Esophagus squamous epithelium (tissue), 5 donors: ENCODE measurements at regions not wholly inside any gene's neighbourhood (a gene's known extent, or its start where the extent isn't known, plus 50 kb on each side); places are given as distances from the start of the nearest gene placed in this dataset.

Source experiments
- DNase-seq: peaks from one replicate; lab custom pipeline; 2025; lab: John Stamatoyannopoulos, UW
- H3K27ac ChIP-seq, 4 donors: fragments of 200-600 bp; sonication (generic); one replicate each; pipeline ENCODE4 v1.5.1; 2016 to 2019; ENCODE audit warnings: mild to moderate bottlenecking in 1 of 4
- H3K27me3 ChIP-seq, 4 donors: fragments of 200-600 bp; sonication (generic); 1 replicate in 3 of 4; 2 replicates in 1 of 4; pipeline versions ENCODE4 v1.5.1 to v1.6.0; 2017 to 2021; ENCODE audit warnings: antibody characterized with exemption in 1 of 4
- H3K36me3 ChIP-seq, 3 donors: fragments of 200-600 bp; sonication (generic); one replicate each; pipeline ENCODE4 v1.5.1; 2016 to 2019
- H3K4me1 ChIP-seq, 3 donors: fragments of 200-600 bp; sonication (generic); one replicate each; pipeline ENCODE4 v1.5.1; 2017 to 2019
- H3K4me3 ChIP-seq, 4 donors: fragments of 200-600 bp; sonication (generic); 1 replicate in 3 of 4; 2 replicates in 1 of 4; pipeline ENCODE4 v1.5.1; 2016 to 2019; ENCODE audit warnings: mild to moderate bottlenecking in 2 of 4, moderate library complexity in 1 of 4
- H3K9me3 ChIP-seq, 3 donors: fragments of 200-600 bp; sonication (generic); one replicate each; pipeline ENCODE4 v1.5.1; 2016 to 2019
- CTCF ChIP-seq, 6 experiments: fragments of 450-650 bp in 4 of 6; fragments of 200-600 bp in 2 of 6; sonication (generic) in 2 of 6; IDR thresholded peaks; one replicate each; pipeline ENCODE4 v1.5.1; 2016 to 2019; ENCODE audit warnings: antibody characterized with exemption in 6 of 6, mild to moderate bottlenecking in 4 of 6, moderate library complexity in 4 of 6
- POLR2A ChIP-seq, 4 donors: fragments of 450-650 bp; IDR thresholded peaks; one replicate each; pipeline ENCODE4 v1.6.1; 2017; ENCODE audit warnings: antibody characterized with exemption in 4 of 4, mild to moderate bottlenecking in 4 of 4, moderate library complexity in 3 of 4
- WGBS, 2 donors: methylation state at CpG; one replicate each; pipeline ENCODE4 v1.1.5; 2018; 5-methylcytosine and 5-hydroxymethylcytosine counted together
- intact Hi-C: fragments of 100-400 bp; cut with DNase I; formaldehyde crosslinking; loops from one replicate; pipeline ENCODE4 v1.15.0; 2022
- donor health status: DM: yes; HTN: yes; CAD: no.

- Histone ChIP-seq H3K27me3 (no peaks in the 10 kb centered on the region), H3K4me3 (no peak overlapping the region), H3K4me1 (no peaks in the 10 kb centered on the region), H3K27ac (no peak overlapping the region), H3K36me3 (no peaks in the 10 kb centered on the region), H3K9me3 (no peaks in the 10 kb centered on the region)
- no peak for DNase-seq
- TF ChIP-seq CTCF (IDR thresholded peaks at IDR 0.05) (no peak), POLR2A (IDR thresholded peaks at IDR 0.05) (no peak)
- intact Hi-C loops = no loop called here
- 61 to 67% methylated on average over 5 of the region's 5 CpGs for whole genome bisulfite sequencing, 2 donors
Measured at GRCh38 chr7:38034062-38034908, 113.8 kb downstream of the EPDR1 start.

GRCh38 chr7:38040831-38041230, 120.4 kb downstream of the EPDR1 start:
- DNase-seq = no peak

GRCh38 chr7:38049679-38050078, 128.4 kb upstream of the STARD3NL start:
- no peak for TF ChIP-seq CTCF (IDR thresholded peaks at IDR 0.05)
- TF ChIP-seq POLR2A (IDR thresholded peaks at IDR 0.05) = no peak
- H3K9me3 ChIP-seq = peaks cover 0 to 21% (median 9%) of the 10 kb centered on the region in 3 donors
- DNase-seq = no peak
- no peak overlapping the region for H3K4me3 ChIP-seq
- H3K36me3 ChIP-seq = no peaks in the 10 kb centered on the region
- intact Hi-C loops = no loop called here
- no peaks in the 10 kb centered on the region for H3K4me1 ChIP-seq
- no peak overlapping the region for H3K27ac ChIP-seq
- no peaks in the 10 kb centered on the region for H3K27me3 ChIP-seq
- WGBS, 2 donors = no CpG with 5 or more reads among the region's 19 CpGs

More at GRCh38 chr7:38040831-38041230, 120.4 kb downstream of the EPDR1 start:
- intact Hi-C loops = no loop called here
- H3K27me3 ChIP-seq = no peaks in the 10 kb centered on the region
- TF ChIP-seq CTCF (IDR thresholded peaks at IDR 0.05) (no peak), POLR2A (IDR thresholded peaks at IDR 0.05) (no peak)
- H3K9me3 ChIP-seq = no peaks in the 10 kb centered on the region
- no peaks in the 10 kb centered on the region for H3K4me1 ChIP-seq
- 83 to 85% methylated on average over 4 of the region's 4 CpGs for WGBS, 2 donors
- H3K27ac ChIP-seq = no peak overlapping the region
- no peak overlapping the region for H3K4me3 ChIP-seq
- no peaks in the 10 kb centered on the region for H3K36me3 ChIP-seq

GRCh38 chr7:38051311-38051710, 126.7 kb upstream of the STARD3NL start:
- Histone ChIP-seq H3K4me3 (no peak overlapping the region), H3K27ac (no peak overlapping the region), H3K9me3 (peaks cover 0 to 21% (median 9%) of the 10 kb centered on the region in 3 donors), H3K4me1 (no peaks in the 10 kb centered on the region), H3K36me3 (no peaks in the 10 kb centered on the region), H3K27me3 (no peaks in the 10 kb centered on the region)
- DNase-seq = no peak
- TF ChIP-seq POLR2A (IDR thresholded peaks at IDR 0.05) (no peak), CTCF (IDR thresholded peaks at IDR 0.05) (no peak)
- WGBS, 2 donors = 86 to 94% methylated on average over 2 of the region's 2 CpGs
- intact Hi-C loops = no loop called here

GRCh38 chr7:38051786-38052185, 126.3 kb upstream of the STARD3NL start:
- TF ChIP-seq POLR2A (IDR thresholded peaks at IDR 0.05) = no peak
- TF ChIP-seq CTCF (IDR thresholded peaks at IDR 0.05) = no peak
- 56 to 62% methylated on average over 3 of the region's 3 CpGs for WGBS, 2 donors
- Histone ChIP-seq H3K4me1 (no peaks in the 10 kb centered on the region), H3K9me3 (peaks cover 0 to 21% (median 9%) of the 10 kb centered on the region in 3 donors), H3K36me3 (no peaks in the 10 kb centered on the region), H3K27me3 (no peaks in the 10 kb centered on the region), H3K4me3 (no peak overlapping the region), H3K27ac (no peak overlapping the region)
- intact Hi-C loops = no loop called here
- no peak for DNase-seq
